ENCODE measurements at regions not wholly inside any gene's neighbourhood (a gene's known extent, or its start where the extent isn't known, plus 50 kb on each side); places are given as distances from the start of the nearest gene placed in this dataset.

- no peak for TF ChIP-seq CTCF (IDR thresholded peaks at IDR 0.05)
- no peak for TF ChIP-seq POLR2AphosphoS5 (IDR thresholded peaks at IDR 0.05; ENCODE audit: low read depth, low read length)
- TF ChIP-seq REST (IDR thresholded peaks at IDR 0.05; ENCODE audit: insufficient read depth in 1 of 2, low read depth in 2 of 2, low read length in 1 of 2) = no peak
These were observed 107.3 kb upstream of the LPP start for GRCh38 chr3:188046561-188047211.

Measured in Panc1 (cell line).